ENCODE measurements at regions not wholly inside any gene's neighbourhood (a gene's known extent, or its start where the extent isn't known, plus 50 kb on each side); places are given as distances from the start of the nearest gene placed in this dataset.

DNA sequence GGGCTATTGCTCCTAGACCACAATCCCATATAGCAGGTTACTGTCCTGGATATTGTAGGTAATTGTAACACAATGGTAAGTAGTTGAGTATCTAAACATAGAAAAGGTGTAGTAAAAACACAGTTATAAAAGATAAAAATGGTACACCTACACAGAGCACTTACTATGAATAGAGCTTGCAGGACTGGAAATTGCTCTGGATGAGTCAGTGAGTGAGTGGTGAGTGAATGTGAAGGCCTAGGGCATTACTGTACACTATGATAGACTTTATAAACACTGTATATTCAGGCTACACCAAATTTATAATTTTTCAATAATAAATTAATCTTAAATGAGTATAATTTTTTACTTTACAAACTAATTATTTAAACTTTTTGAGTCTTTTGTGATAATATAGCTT, 425.7 kb downstream of the PABPC4L start:
- intact Hi-C loops (cut with micrococcal nuclease): no loop called here
- peak; percentile 17 for DNase-seq (ENCODE audit: unreplicated experiment)
- H3K36me3 Mint-ChIP-seq (ENCODE audit: insufficient read depth, unreplicated experiment): no peaks in the 10 kb centered on the region
- CTCF ChIA-PET: no interaction called here
- TF ChIP-seq, protein P1, sequence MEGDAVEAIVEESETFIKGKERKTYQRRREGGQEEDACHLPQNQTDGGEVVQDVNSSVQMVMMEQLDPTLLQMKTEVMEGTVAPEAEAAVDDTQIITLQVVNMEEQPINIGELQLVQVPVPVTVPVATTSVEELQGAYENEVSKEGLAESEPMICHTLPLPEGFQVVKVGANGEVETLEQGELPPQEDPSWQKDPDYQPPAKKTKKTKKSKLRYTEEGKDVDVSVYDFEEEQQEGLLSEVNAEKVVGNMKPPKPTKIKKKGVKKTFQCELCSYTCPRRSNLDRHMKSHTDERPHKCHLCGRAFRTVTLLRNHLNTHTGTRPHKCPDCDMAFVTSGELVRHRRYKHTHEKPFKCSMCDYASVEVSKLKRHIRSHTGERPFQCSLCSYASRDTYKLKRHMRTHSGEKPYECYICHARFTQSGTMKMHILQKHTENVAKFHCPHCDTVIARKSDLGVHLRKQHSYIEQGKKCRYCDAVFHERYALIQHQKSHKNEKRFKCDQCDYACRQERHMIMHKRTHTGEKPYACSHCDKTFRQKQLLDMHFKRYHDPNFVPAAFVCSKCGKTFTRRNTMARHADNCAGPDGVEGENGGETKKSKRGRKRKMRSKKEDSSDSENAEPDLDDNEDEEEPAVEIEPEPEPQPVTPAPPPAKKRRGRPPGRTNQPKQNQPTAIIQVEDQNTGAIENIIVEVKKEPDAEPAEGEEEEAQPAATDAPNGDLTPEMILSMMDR (IDR thresholded peaks at IDR 0.05; ENCODE audit: unreplicated experiment): no peak
- no peak overlapping the region for H3K27ac Mint-ChIP-seq (ENCODE audit: low read depth, unreplicated experiment)
- POLR2A ChIA-PET: no interaction called here
- H3K9me3 Mint-ChIP-seq (ENCODE audit: unreplicated experiment): peaks cover under 1% of the 10 kb centered on the region
- H3K4me1 Mint-ChIP-seq (ENCODE audit: insufficient read depth, unreplicated experiment): no peaks in the 10 kb centered on the region
- H3K4me3 Mint-ChIP-seq (ENCODE audit: unreplicated experiment): no peak overlapping the region
- no TSS peak for BruUV-seq (replicated peaks)
- H3K27me3 Mint-ChIP-seq (ENCODE audit: insufficient read depth, unreplicated experiment): no peaks in the 10 kb centered on the region

DNA sequence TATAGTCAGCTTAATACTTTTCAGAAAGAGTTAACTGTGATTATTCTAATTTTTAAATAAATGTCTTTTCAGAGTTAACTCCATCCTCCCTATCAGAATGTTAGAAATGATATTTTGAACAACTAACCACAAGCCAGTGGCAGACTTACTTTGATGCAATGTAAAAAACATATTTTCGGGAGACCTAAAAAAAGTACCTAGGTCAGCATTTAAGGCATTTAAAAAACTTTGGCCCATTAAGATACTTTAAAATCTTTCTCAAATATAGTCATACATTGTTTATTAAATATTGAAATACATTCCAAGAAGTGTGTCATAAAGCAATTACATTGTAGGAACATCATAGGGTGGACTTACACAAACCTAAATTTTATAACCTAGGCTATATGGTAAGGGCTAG, 426.1 kb downstream of the PABPC4L start:
- ChIA-PET POLR2A (no interaction called here), CTCF (no interaction called here)
- TF ChIP-seq, protein P1 (IDR thresholded peaks at IDR 0.05; ENCODE audit: unreplicated experiment): no peak
- no peak for DNase-seq (ENCODE audit: unreplicated experiment)
- Mint-ChIP-seq H3K4me3 (ENCODE audit: unreplicated experiment) (no peak overlapping the region), H3K27me3 (ENCODE audit: insufficient read depth, unreplicated experiment) (no peaks in the 10 kb centered on the region), H3K27ac (ENCODE audit: low read depth, unreplicated experiment) (no peak overlapping the region), H3K4me1 (ENCODE audit: insufficient read depth, unreplicated experiment) (no peaks in the 10 kb centered on the region), H3K9me3 (ENCODE audit: unreplicated experiment) (peaks cover 5% of the 10 kb centered on the region), H3K36me3 (ENCODE audit: insufficient read depth, unreplicated experiment) (no peaks in the 10 kb centered on the region)
- intact Hi-C loops (cut with micrococcal nuclease): no loop called here
- BruUV-seq (replicated peaks): no TSS peak

DNA sequence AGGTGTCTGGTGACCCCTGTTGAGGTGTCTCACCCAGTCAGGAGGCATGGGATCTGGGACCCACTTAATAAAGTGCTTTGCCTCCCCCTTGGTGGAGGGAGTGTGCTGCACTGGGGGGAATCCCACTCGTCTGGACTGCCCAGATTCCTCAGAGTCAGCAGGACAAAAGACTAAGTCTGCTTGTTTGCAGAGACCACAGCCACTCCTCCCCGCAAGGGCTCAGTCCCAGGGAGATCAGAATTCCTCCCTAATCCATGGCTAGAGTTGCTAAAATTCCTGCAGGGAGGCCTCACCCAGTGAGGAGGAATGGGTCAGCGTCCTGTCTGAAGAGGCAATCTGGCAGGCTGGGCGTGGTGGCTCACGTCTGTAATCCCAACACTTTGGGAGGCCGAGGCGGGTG, 442.2 kb downstream of the PABPC4L start:
- ChIA-PET POLR2A (no interaction called here), CTCF (no interaction called here)
- no peak overlapping the region for H3K27ac Mint-ChIP-seq (ENCODE audit: low read depth, unreplicated experiment)
- no TSS peak for BruUV-seq (replicated peaks)
- DNase-seq (ENCODE audit: unreplicated experiment): no peak
- intact Hi-C loops (cut with micrococcal nuclease): no loop called here
- TF ChIP-seq, protein P1 (IDR thresholded peaks at IDR 0.05; ENCODE audit: unreplicated experiment): no peak
- no peaks in the 10 kb centered on the region for H3K36me3 Mint-ChIP-seq (ENCODE audit: insufficient read depth, unreplicated experiment)
- no peaks in the 10 kb centered on the region for H3K4me1 Mint-ChIP-seq (ENCODE audit: insufficient read depth, unreplicated experiment)
- H3K9me3 Mint-ChIP-seq (ENCODE audit: unreplicated experiment): no peaks in the 10 kb centered on the region
- H3K27me3 Mint-ChIP-seq (ENCODE audit: insufficient read depth, unreplicated experiment): no peaks in the 10 kb centered on the region
- H3K4me3 Mint-ChIP-seq (ENCODE audit: unreplicated experiment): no peak overlapping the region

GRCh38 chr4:133741766-133742165, 459.8 kb downstream of the PABPC4L start:
- peaks cover 16% of the 10 kb centered on the region for H3K9me3 Mint-ChIP-seq (ENCODE audit: unreplicated experiment)
- no peak overlapping the region for H3K4me3 Mint-ChIP-seq (ENCODE audit: unreplicated experiment)
- TF ChIP-seq, protein P1 (IDR thresholded peaks at IDR 0.05; ENCODE audit: unreplicated experiment): no peak
- intact Hi-C loops (cut with micrococcal nuclease): no loop called here
- ChIA-PET CTCF (interaction anchor here (0.5 kb wide), 1 partner anchor 22 kb away, joined by 4 read pairs; no protein-coding TSS in a partner anchor), POLR2A (no interaction called here)
- no peak overlapping the region for H3K27ac Mint-ChIP-seq (ENCODE audit: low read depth, unreplicated experiment)
- BruUV-seq (replicated peaks): no TSS peak
- no peaks in the 10 kb centered on the region for H3K36me3 Mint-ChIP-seq (ENCODE audit: insufficient read depth, unreplicated experiment)
- no peak for DNase-seq (ENCODE audit: unreplicated experiment)
- H3K27me3 Mint-ChIP-seq (ENCODE audit: insufficient read depth, unreplicated experiment): no peaks in the 10 kb centered on the region
- H3K4me1 Mint-ChIP-seq (ENCODE audit: insufficient read depth, unreplicated experiment): no peaks in the 10 kb centered on the region

All from MCF 10A (cell line).